NCI-H345 treated with DMSO at 0.1 percent for 48 hours (cell line): ENCODE measurements at regions not wholly inside any gene's neighbourhood (a gene's known extent, or its start where the extent isn't known, plus 50 kb on each side); places are given as distances from the start of the nearest gene placed in this dataset.

Source experiments
- DNase-seq: peaks from one replicate; lab custom pipeline; 2025; ENCODE audit not compliant: unreplicated experiment; lab: John Stamatoyannopoulos, UW

GRCh38 chr7:46695051-46695708 lies 774.1 kb upstream of the IGFBP3 start:
- DNase-seq = no peak

DNA sequence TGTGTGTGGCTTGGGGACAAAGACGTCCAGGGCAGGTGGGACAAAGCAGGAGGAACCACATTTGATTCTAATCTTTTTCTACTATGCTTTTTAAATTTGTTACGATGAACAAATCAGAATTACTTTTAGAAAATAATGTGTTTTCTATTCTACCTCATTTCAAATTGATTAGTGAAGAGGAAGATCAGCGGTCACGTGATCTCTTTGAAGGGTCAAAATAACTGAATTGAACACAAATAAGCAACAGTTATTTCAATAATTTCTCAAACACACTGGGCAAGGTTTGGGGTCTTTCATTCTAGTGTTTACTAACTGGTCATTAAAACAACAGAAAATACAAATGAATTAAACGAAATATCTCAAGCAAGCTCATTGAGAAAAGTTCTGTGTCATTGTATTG lies 773.0 kb upstream of the IGFBP3 start:
- DNase-seq = no peak

GRCh38 chr7:46687203-46687602 lies 766.1 kb upstream of the IGFBP3 start:
- DNase-seq = no peak

- DNase-seq = no peak
These were observed 764.0 kb upstream of the IGFBP3 start for GRCh38 chr7:46685051-46685450.

- DNase-seq = no peak
These were observed 762.0 kb upstream of the IGFBP3 start for GRCh38 chr7:46682836-46683624.

DNA sequence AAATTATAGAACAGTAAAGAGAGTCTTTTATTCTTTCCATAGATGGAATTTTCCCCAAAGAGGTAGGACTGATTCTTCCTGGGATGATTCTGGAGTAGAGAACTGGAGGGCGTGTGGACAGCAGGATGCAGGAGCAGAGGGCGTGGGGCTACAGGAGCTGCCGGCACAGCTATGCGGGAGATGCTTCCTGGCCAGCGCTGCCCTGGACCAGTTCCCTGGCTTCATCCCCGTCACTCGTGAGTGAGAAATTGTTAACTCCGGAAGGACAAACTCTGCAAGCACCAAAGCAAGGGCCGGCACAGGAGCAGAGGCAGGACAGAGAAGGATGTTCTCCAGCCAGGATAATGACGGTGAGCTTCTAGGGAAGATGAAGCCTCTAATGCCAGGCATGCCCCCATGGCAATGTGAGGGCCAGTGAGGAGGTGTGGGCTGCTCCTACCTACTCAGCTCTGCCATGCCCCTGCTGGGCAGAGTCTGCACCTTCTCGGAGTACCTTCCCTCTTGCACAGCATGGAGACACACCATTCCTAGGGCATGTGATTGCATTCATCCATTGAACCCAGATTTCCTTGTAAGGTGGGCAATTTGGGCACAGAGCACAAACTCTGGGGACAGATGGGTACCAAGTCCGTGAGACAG lies 760.9 kb upstream of the IGFBP3 start:
- no peak for DNase-seq

- DNase-seq = no peak
These were observed 759.1 kb upstream of the IGFBP3 start for GRCh38 chr7:46680147-46680546.

- no peak for DNase-seq
These were observed 758.6 kb upstream of the IGFBP3 start for GRCh38 chr7:46679671-46680070.

GRCh38 chr7:46678421-46678820 lies 757.3 kb upstream of the IGFBP3 start:
- no peak for DNase-seq

GRCh38 chr7:46675456-46675855 lies 754.4 kb upstream of the IGFBP3 start:
- DNase-seq = no peak

- no peak for DNase-seq
These were observed 751.8 kb upstream of the IGFBP3 start for GRCh38 chr7:46672861-46673260.

- DNase-seq = no peak
These were observed 750.2 kb upstream of the IGFBP3 start for GRCh38 chr7:46671108-46671769.

DNA sequence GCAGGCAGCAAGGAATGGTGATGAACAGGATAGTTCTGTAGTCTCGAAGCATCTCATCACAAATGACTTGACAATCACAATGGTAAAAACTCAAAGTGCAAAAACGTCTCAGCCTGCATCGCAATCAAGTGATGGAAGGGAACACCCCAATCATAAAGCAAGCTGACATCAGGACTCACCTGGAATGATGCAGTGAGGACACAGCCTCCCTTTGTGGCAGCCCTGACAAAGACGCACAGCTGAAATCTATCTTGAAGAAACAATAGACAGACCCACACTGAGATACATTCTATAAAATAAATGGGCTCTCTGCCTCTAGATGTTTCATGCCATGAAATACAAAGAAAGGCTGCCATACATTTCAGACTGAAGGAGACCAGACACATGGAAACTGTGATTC lies 748.0 kb upstream of the IGFBP3 start:
- DNase-seq = no peak

GRCh38 chr7:46664453-46664852 lies 743.4 kb upstream of the IGFBP3 start:
- no peak for DNase-seq

- no peak for DNase-seq
These were observed 742.0 kb upstream of the IGFBP3 start for GRCh38 chr7:46663025-46663424.

GRCh38 chr7:46661431-46661830 lies 740.4 kb upstream of the IGFBP3 start:
- no peak for DNase-seq

DNA sequence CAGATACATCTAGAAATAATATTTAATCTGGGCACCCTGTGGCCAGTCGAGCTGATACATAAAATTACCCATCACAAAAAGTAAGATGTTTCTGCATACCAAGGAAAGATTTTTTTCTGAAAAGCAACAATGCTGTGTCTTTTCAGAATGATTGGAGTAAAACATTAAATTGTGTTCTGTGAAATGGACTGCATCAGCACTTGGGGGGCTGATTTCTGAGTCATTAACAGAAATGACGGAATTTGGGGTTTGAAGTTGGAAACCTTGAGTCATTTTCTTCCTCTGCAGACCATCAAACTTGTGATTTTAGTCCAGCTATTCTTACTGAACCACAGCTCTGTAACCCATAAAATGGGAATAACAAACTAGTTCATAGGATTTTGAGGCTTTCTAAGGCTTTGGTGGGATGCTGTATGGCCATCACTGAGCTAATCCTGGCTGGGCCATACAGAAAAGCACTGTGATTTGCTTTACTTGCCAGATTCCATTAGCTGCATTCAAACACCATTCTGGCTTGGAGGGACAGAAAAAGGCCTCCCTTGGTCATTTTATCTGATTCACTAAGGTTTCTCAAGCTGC lies 739.4 kb upstream of the IGFBP3 start:
- DNase-seq = no peak

GRCh38 chr7:46658281-46658680 lies 737.2 kb upstream of the IGFBP3 start:
- DNase-seq = no peak

DNA sequence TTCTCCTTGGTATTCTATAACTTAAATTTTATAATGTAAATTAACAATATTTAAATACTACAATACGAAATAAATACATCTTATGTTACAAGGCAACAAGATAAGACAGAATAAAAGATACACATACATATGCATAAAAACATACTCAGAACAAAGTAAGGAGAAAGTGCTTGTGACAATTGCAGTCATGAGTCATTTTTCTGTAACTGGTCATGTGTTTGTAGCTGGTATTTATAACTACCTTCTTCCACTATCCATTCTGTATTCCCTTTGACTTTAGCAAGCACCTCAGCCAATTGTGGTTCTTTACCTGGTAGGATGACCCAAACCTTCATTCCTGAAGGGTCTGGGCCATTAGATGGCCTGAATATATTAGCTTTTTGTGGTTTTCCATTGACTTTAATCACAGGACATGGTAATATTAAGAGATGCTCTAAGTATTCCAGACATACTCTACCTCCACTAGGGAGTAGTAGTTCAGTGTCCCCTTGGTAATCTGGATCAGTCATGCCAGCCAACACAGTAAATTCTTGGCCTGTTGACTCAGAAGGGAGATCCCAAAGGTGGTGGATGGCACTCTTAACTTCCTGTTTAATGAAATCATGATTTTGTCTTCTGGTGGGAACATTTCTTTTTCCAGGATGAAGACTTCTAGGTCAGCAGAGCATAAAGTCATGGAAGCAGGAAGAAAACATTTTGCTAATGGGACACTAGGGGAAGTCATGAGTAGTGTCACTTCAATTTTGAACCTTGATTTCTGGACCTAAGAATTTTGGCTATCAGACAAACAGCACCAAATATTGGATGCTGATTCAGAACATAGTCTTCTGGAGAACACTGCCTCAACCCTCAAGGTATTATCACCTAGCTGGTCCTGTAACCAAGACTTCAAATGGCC lies 733.7 kb upstream of the IGFBP3 start:
- no peak for DNase-seq

GRCh38 chr7:46653848-46654247 lies 732.8 kb upstream of the IGFBP3 start:
- no peak for DNase-seq
